ENCODE measurements at regions not wholly inside any gene's neighbourhood (a gene's known extent, or its start where the extent isn't known, plus 50 kb on each side); places are given as distances from the start of the nearest gene placed in this dataset.
A peak's percentile ranks its signal among the peaks of the same experiment; 100 is the strongest.

- H3K9me3 Mint-ChIP-seq: no peaks in the 10 kb centered on the region
- no peaks in the 10 kb centered on the region for H3K4me1 ChIP-seq
- H3K27me3 Mint-ChIP-seq (ENCODE audit: insufficient read depth, low read depth): no peaks in the 10 kb centered on the region
- H3K27ac ChIP-seq: no peak overlapping the region
- H3K9ac ChIP-seq: no peak overlapping the region
- no peaks in the 10 kb centered on the region for H3K36me3 Mint-ChIP-seq
- H3K4me2 ChIP-seq: no peak overlapping the region
- H2AFZ ChIP-seq (replicated peaks): no peak overlapping the region
- no peaks in the 10 kb centered on the region for H4K20me1 ChIP-seq (ENCODE audit: low read depth)
- H3K27ac Mint-ChIP-seq: no peak overlapping the region
- no peaks in the 10 kb centered on the region for H3K36me3 ChIP-seq
- no peak overlapping the region for H3K4me3 Mint-ChIP-seq
- no peak overlapping the region for H3K4me3 ChIP-seq
- H3K79me2 ChIP-seq (ENCODE audit: low read depth): no peaks in the 10 kb centered on the region
- peaks cover 5% of the 10 kb centered on the region for H3F3A ChIP-seq (ENCODE audit: low read depth)
- no peak for DNase-seq (ENCODE audit: low spot score)
- H3K27me3 ChIP-seq: no peaks in the 10 kb centered on the region
- no peaks in the 10 kb centered on the region for H3K4me1 Mint-ChIP-seq
- H3K9me3 ChIP-seq (ENCODE audit: low read depth): no peaks in the 10 kb centered on the region
- TF ChIP-seq, protein P1, sequence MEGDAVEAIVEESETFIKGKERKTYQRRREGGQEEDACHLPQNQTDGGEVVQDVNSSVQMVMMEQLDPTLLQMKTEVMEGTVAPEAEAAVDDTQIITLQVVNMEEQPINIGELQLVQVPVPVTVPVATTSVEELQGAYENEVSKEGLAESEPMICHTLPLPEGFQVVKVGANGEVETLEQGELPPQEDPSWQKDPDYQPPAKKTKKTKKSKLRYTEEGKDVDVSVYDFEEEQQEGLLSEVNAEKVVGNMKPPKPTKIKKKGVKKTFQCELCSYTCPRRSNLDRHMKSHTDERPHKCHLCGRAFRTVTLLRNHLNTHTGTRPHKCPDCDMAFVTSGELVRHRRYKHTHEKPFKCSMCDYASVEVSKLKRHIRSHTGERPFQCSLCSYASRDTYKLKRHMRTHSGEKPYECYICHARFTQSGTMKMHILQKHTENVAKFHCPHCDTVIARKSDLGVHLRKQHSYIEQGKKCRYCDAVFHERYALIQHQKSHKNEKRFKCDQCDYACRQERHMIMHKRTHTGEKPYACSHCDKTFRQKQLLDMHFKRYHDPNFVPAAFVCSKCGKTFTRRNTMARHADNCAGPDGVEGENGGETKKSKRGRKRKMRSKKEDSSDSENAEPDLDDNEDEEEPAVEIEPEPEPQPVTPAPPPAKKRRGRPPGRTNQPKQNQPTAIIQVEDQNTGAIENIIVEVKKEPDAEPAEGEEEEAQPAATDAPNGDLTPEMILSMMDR (IDR thresholded peaks at IDR 0.05): no peak
- TF ChIP-seq EZH2phosphoT487 (IDR thresholded peaks at IDR 0.05): no peak
- TF ChIP-seq EZH2 (IDR thresholded peaks at IDR 0.05): no peak
Measured at GRCh38 chr2:211049321-211050018, 493.1 kb downstream of the CPS1 start.

DNA sequence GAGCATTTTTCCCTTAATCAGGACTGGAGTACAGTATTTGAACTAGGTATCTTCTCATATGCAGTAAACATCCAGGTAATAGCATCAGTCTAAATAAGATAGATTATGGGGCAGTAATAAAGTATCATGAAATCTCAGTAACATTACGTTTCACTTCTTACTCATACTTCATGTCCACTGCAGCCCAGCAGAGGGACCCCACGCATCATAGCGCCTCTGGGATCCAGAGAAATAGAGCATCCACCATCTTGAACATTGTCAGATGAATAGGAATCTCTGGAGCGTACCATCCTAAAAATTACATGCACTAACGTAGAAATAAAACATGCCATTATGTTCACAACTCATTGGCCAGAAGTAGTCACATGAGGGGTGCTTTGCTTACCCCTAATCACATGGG, 499.0 kb downstream of the CPS1 start:
- DNase-seq (ENCODE audit: low spot score): peak; percentile 50
- TF ChIP-seq EZH2phosphoT487 (IDR thresholded peaks at IDR 0.05): no peak
- TF ChIP-seq, protein P1 (IDR thresholded peaks at IDR 0.05): peak; percentile 65
- Histone ChIP-seq H3F3A (ENCODE audit: low read depth) (peaks cover 5% of the 10 kb centered on the region), H3K9ac (no peak overlapping the region), H3K4me2 (no peak overlapping the region), H3K79me2 (ENCODE audit: low read depth) (no peaks in the 10 kb centered on the region), H2AFZ (replicated peaks) (peak overlapping the region; percentile 94), H4K20me1 (ENCODE audit: low read depth) (no peaks in the 10 kb centered on the region), H3K4me1 (no peaks in the 10 kb centered on the region), H3K27ac (no peak overlapping the region), H3K9me3 (ENCODE audit: low read depth) (no peaks in the 10 kb centered on the region), H3K36me3 (no peaks in the 10 kb centered on the region), H3K4me3 (no peak overlapping the region), H3K27me3 (no peaks in the 10 kb centered on the region)
- H3K4me3 Mint-ChIP-seq: no peak overlapping the region
- peak overlapping the region; percentile 6 for H3K27ac Mint-ChIP-seq
- no peaks in the 10 kb centered on the region for H3K4me1 Mint-ChIP-seq
- H3K36me3 Mint-ChIP-seq: no peaks in the 10 kb centered on the region
- H3K27me3 Mint-ChIP-seq (ENCODE audit: insufficient read depth, low read depth): no peaks in the 10 kb centered on the region
- H3K9me3 Mint-ChIP-seq: no peaks in the 10 kb centered on the region

GRCh38 chr2:211061612-211062296, 505.4 kb downstream of the CPS1 start:
- no peaks in the 10 kb centered on the region for H3K27me3 Mint-ChIP-seq (ENCODE audit: insufficient read depth, low read depth)
- Histone ChIP-seq H3K27me3 (no peaks in the 10 kb centered on the region), H4K20me1 (ENCODE audit: low read depth) (no peaks in the 10 kb centered on the region), H3K27ac (no peak overlapping the region), H3K9me3 (ENCODE audit: low read depth) (no peaks in the 10 kb centered on the region), H3F3A (ENCODE audit: low read depth) (no peaks in the 10 kb centered on the region), H2AFZ (replicated peaks) (no peak overlapping the region), H3K4me2 (no peak overlapping the region), H3K9ac (no peak overlapping the region), H3K4me3 (no peak overlapping the region), H3K4me1 (no peaks in the 10 kb centered on the region), H3K79me2 (ENCODE audit: low read depth) (no peaks in the 10 kb centered on the region), H3K36me3 (no peaks in the 10 kb centered on the region)
- H3K36me3 Mint-ChIP-seq: no peaks in the 10 kb centered on the region
- TF ChIP-seq EZH2 (IDR thresholded peaks at IDR 0.05) (no peak), EZH2phosphoT487 (IDR thresholded peaks at IDR 0.05) (no peak)
- TF ChIP-seq, protein P1 (IDR thresholded peaks at IDR 0.05): no peak
- H3K4me1 Mint-ChIP-seq: no peaks in the 10 kb centered on the region
- H3K27ac Mint-ChIP-seq: no peak overlapping the region
- no peak for DNase-seq (ENCODE audit: low spot score)
- no peak overlapping the region for H3K4me3 Mint-ChIP-seq
- no peaks in the 10 kb centered on the region for H3K9me3 Mint-ChIP-seq
